ENCODE measurements at regions not wholly inside any gene's neighbourhood (a gene's known extent, or its start where the extent isn't known, plus 50 kb on each side); places are given as distances from the start of the nearest gene placed in this dataset.

- ATAC-seq = no peak; the same call in 1 of the 2 replicates
- POLR2A ChIA-PET = no interaction called here
- H3K27ac Mint-ChIP-seq = no peak overlapping the region
These were observed 150.9 kb downstream of the FGF18 start for GRCh38 chr5:171570244-171570825.

DNA sequence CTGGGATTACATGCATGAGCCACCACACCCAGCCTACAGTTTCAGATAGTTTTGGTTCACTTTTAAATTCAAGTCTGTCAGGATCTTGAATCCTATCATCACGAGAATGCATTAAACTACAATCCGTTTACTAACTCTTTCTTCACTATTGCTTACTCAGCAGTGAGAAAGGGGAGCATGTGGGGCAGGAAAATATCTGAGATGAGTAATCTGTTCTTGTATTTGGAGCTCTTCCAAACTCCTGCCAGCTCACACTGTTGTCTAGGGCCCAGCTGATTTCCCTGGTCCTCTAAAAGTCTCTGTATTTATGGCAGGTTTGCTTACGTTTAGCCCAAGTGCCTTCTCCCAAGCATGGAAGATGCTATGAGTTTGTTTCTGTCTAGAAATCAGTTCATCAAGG, 152.2 kb downstream of the FGF18 start:
- no peak for DNase-seq (ENCODE audit: low spot score)
- TF ChIP-seq HMGA2 (CRISPR knock-in tag; IDR thresholded peaks at IDR 0.05) (no peak), TEAD4 (CRISPR knock-in tag; IDR thresholded peaks at IDR 0.05) (no peak), ZNF219 (CRISPR knock-in tag; IDR thresholded peaks at IDR 0.05; ENCODE audit: borderline replicate concordance) (no peak), FOXJ3 (CRISPR knock-in tag; IDR thresholded peaks at IDR 0.05; ENCODE audit: borderline replicate concordance) (no peak), ZNF121 (CRISPR knock-in tag; IDR thresholded peaks at IDR 0.05) (no peak), IRF1 (CRISPR knock-in tag; IDR thresholded peaks at IDR 0.05) (no peak), NR3C1 (CRISPR knock-in tag; conservative IDR thresholded peaks at IDR 0.05; ENCODE audit: low read depth) (no peak), ZBTB43 (CRISPR knock-in tag; IDR thresholded peaks at IDR 0.05) (no peak)
- TF ChIP-seq, protein P1, sequence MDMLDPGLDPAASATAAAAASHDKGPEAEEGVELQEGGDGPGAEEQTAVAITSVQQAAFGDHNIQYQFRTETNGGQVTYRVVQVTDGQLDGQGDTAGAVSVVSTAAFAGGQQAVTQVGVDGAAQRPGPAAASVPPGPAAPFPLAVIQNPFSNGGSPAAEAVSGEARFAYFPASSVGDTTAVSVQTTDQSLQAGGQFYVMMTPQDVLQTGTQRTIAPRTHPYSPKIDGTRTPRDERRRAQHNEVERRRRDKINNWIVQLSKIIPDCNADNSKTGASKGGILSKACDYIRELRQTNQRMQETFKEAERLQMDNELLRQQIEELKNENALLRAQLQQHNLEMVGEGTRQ (CRISPR knock-in tag; IDR thresholded peaks at IDR 0.05) = no peak
- TF ChIP-seq, protein P2, sequence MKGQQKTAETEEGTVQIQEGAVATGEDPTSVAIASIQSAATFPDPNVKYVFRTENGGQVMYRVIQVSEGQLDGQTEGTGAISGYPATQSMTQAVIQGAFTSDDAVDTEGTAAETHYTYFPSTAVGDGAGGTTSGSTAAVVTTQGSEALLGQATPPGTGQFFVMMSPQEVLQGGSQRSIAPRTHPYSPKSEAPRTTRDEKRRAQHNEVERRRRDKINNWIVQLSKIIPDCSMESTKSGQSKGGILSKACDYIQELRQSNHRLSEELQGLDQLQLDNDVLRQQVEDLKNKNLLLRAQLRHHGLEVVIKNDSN (CRISPR knock-in tag; IDR thresholded peaks at IDR 0.05) = no peak
- TF ChIP-seq, protein P3, sequence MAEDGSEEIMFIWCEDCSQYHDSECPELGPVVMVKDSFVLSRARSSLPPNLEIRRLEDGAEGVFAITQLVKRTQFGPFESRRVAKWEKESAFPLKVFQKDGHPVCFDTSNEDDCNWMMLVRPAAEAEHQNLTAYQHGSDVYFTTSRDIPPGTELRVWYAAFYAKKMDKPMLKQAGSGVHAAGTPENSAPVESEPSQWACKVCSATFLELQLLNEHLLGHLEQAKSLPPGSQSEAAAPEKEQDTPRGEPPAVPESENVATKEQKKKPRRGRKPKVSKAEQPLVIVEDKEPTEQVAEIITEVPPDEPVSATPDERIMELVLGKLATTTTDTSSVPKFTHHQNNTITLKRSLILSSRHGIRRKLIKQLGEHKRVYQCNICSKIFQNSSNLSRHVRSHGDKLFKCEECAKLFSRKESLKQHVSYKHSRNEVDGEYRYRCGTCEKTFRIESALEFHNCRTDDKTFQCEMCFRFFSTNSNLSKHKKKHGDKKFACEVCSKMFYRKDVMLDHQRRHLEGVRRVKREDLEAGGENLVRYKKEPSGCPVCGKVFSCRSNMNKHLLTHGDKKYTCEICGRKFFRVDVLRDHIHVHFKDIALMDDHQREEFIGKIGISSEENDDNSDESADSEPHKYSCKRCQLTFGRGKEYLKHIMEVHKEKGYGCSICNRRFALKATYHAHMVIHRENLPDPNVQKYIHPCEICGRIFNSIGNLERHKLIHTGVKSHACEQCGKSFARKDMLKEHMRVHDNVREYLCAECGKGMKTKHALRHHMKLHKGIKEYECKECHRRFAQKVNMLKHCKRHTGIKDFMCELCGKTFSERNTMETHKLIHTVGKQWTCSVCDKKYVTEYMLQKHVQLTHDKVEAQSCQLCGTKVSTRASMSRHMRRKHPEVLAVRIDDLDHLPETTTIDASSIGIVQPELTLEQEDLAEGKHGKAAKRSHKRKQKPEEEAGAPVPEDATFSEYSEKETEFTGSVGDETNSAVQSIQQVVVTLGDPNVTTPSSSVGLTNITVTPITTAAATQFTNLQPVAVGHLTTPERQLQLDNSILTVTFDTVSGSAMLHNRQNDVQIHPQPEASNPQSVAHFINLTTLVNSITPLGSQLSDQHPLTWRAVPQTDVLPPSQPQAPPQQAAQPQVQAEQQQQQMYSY (CRISPR knock-in tag; IDR thresholded peaks at IDR 0.05) = no peak
- TF ChIP-seq, protein P4, sequence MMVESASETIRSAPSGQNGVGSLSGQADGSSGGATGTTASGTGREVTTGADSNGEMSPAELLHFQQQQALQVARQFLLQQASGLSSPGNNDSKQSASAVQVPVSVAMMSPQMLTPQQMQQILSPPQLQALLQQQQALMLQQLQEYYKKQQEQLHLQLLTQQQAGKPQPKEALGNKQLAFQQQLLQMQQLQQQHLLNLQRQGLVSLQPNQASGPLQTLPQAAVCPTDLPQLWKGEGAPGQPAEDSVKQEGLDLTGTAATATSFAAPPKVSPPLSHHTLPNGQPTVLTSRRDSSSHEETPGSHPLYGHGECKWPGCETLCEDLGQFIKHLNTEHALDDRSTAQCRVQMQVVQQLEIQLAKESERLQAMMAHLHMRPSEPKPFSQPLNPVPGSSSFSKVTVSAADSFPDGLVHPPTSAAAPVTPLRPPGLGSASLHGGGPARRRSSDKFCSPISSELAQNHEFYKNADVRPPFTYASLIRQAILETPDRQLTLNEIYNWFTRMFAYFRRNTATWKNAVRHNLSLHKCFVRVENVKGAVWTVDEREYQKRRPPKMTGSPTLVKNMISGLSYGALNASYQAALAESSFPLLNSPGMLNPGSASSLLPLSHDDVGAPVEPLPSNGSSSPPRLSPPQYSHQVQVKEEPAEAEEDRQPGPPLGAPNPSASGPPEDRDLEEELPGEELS (CRISPR knock-in tag; IDR thresholded peaks at IDR 0.05) = no peak
- Mint-ChIP-seq H3K27me3 (ENCODE audit: low read depth) (no peaks in the 10 kb centered on the region; the same call in 1 of the 2 replicates), H3K9me3 (peaks cover 49% of the 10 kb centered on the region), H3K4me1 (peaks cover 15% of the 10 kb centered on the region), H3K4me3 (no peak overlapping the region), H3K27ac (no peak overlapping the region), H3K36me3 (peaks cover 38% of the 10 kb centered on the region)
- POLR2A ChIA-PET = interaction anchor here (0.5 kb wide), 1 partner anchor 157 kb away, joined by 3 read pairs; no protein-coding TSS in a partner anchor
- ATAC-seq = no peak
- CTCF ChIA-PET = no interaction called here

More at GRCh38 chr5:171570244-171570825, 150.9 kb downstream of the FGF18 start:
- Mint-ChIP-seq H3K9me3 (peaks cover 39% of the 10 kb centered on the region), H3K27me3 (ENCODE audit: low read depth) (no peaks in the 10 kb centered on the region; the same call in 1 of the 2 replicates), H3K4me1 (peaks cover 13% of the 10 kb centered on the region), H3K36me3 (peaks cover 32% of the 10 kb centered on the region), H3K4me3 (no peak overlapping the region)
- no peak for DNase-seq (ENCODE audit: low spot score)
- CTCF ChIA-PET = interaction anchor here (1.1 kb wide), 1 partner anchor 19 kb away, joined by 3 read pairs; no protein-coding TSS in a partner anchor
- TF ChIP-seq E2F1 (CRISPR knock-in tag; IDR thresholded peaks at IDR 0.05) = no peak
- TF ChIP-seq, protein P1 (CRISPR knock-in tag; IDR thresholded peaks at IDR 0.05) = no peak

Measured in WTC11 (cell line).